ENCODE measurements at regions not wholly inside any gene's neighbourhood (a gene's known extent, or its start where the extent isn't known, plus 50 kb on each side); places are given as distances from the start of the nearest gene placed in this dataset.

DNA sequence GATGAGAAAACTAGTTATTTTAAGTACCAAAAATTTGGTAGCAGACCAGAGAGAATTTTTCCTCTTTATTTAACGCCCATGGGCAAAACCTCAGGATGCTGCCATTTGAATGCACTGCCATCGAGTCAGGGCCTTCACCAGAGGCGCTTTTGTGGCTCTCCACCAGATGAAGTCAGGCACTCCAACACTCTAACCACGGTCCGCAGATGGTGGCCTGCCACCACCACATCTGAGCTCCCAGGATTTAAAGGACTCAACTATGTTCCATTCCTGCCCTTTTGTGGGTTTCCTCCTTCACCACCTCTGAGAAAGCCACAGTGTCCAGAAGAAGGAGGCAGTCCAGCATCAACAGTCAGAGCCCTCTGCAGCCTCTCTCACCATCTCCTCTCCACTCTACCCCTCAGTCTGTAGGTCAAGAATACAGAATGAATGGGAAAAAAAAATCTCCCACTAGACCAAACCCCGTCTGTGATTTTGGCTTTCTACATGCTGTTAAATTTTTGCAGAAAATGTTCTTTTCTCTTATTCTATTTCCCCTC, 647.4 kb downstream of the USP25 start:
- TF ChIP-seq SPI1 (IDR thresholded peaks at IDR 0.05; ENCODE audit: low read depth, low read length) (no peak), TAF1 (IDR thresholded peaks at IDR 0.05; ENCODE audit: low read depth, low read length) (no peak), PAX5 (IDR thresholded peaks at IDR 0.05; ENCODE audit: insufficient read depth, low read length, severe bottlenecking) (no peak), POLR2A (IDR thresholded peaks at IDR 0.05; ENCODE audit: low read depth, low read length) (no peak)
